ENCODE measurements at regions not wholly inside any gene's neighbourhood (a gene's known extent, or its start where the extent isn't known, plus 50 kb on each side); places are given as distances from the start of the nearest gene placed in this dataset.

- peak; percentile 57 for DNase-seq
These were observed 318.8 kb downstream of the PIK3R1 start for GRCh38 chr5:68534131-68534940.

GRCh38 chr5:68534956-68535520 lies 319.5 kb downstream of the PIK3R1 start:
- no peak for DNase-seq

GRCh38 chr5:68538814-68539420 lies 323.4 kb downstream of the PIK3R1 start:
- no peak for DNase-seq

GRCh38 chr5:68540798-68541590 lies 325.4 kb downstream of the PIK3R1 start:
- no peak for DNase-seq

- DNase-seq = no peak
These were observed 326.7 kb downstream of the PIK3R1 start for GRCh38 chr5:68542207-68542606.

- DNase-seq = no peak
These were observed 327.7 kb downstream of the PIK3R1 start for GRCh38 chr5:68543212-68543611.

GRCh38 chr5:68544091-68544647 lies 328.6 kb downstream of the PIK3R1 start:
- DNase-seq = no peak

GRCh38 chr5:68544648-68545552 lies 329.3 kb downstream of the PIK3R1 start:
- DNase-seq = peak; percentile 71

- no peak for DNase-seq
These were observed 330.2 kb downstream of the PIK3R1 start for GRCh38 chr5:68545636-68546295.

GRCh38 chr5:68547056-68547455 lies 331.5 kb downstream of the PIK3R1 start:
- no peak for DNase-seq

- no peak for DNase-seq
These were observed 332.1 kb downstream of the PIK3R1 start for GRCh38 chr5:68547622-68548021.

GRCh38 chr5:68548959-68549676 lies 333.6 kb downstream of the PIK3R1 start:
- DNase-seq = no peak

- no peak for DNase-seq
These were observed 334.5 kb downstream of the PIK3R1 start for GRCh38 chr5:68550015-68550414.

- DNase-seq = no peak
These were observed 335.9 kb downstream of the PIK3R1 start for GRCh38 chr5:68551436-68551835.

- no peak for DNase-seq
These were observed 339.2 kb downstream of the PIK3R1 start for GRCh38 chr5:68554571-68555279.

- DNase-seq = no peak
These were observed 340.5 kb downstream of the PIK3R1 start for GRCh38 chr5:68555907-68556681.

GRCh38 chr5:68557162-68557936 lies 341.8 kb downstream of the PIK3R1 start:
- no peak for DNase-seq
